ENCODE measurements at regions not wholly inside any gene's neighbourhood (a gene's known extent, or its start where the extent isn't known, plus 50 kb on each side); places are given as distances from the start of the nearest gene placed in this dataset.

- TF ChIP-seq CTCF (IDR thresholded peaks at IDR 0.05) = no peak
- no peak for TF ChIP-seq POLR2AphosphoS5 (IDR thresholded peaks at IDR 0.05)
- TF ChIP-seq POLR2A (IDR thresholded peaks at IDR 0.05) = no peak
Observed at GRCh38 chr11:130779267-130779666, 137.0 kb downstream of the SNX19 start.

All from transverse colon (tissue), 4 donors.